K562 (cell line): ENCODE measurements at regions not wholly inside any gene's neighbourhood (a gene's known extent, or its start where the extent isn't known, plus 50 kb on each side); places are given as distances from the start of the nearest gene placed in this dataset.

Experiments used
- ATAC-seq: fragments of 200-7000 bp; cut with Tn5 transposase; 3 replicates; pipeline ENCODE4 v1.9.1; 2020; ENCODE audit warnings: moderate library complexity
- BruUV-seq: library from RNA; stranded (reverse); fragments of 400-500 nt; replicated peaks from 2 replicates; lab custom pipeline; 2021; lab: Mats Ljungman, UMichigan
- CTCF ChIA-PET: fragments of 300-600 bp; formaldehyde crosslinking; extraction: SDS; loops from one replicate; lab custom pipeline; 2021; ENCODE audit warnings: low intra/inter-chr PET ratio; lab: Yijun Ruan, JAX
- POLR2A ChIA-PET: fragments of 300-600, 350-650 bp; sonication (Branson Sonifier 250); formaldehyde crosslinking; extraction: SDS; loops from one replicate; lab custom pipeline; 2021; ENCODE audit warnings: antibody characterized with exemption, inconsistent platforms; lab: Yijun Ruan, JAX
- DNase-seq, 4 experiments: peaks; one replicate each; pipeline versions ENCODE4 v3.0.0 to v3.0.0-alpha.2; 2011 to 2018; ENCODE audit warnings: low spot score in 3 of 4, mixed read lengths in 3 of 4; ENCODE audit errors: extremely low read depth in 1 of 4
- FAIRE-seq: peaks from 2 replicates; lab custom pipeline; 2011; peaks lifted over from hg19 to GRCh38; lab: Jason Lieb, UNC
- H2AFZ ChIP-seq: 2 replicates; pipeline ENCODE4 v1.6.0; 2011; ENCODE audit warnings: low read depth, low read length, control low read depth, inconsistent platforms
- H3K27ac ChIP-seq: fragments of 200-600 bp; 3 replicates; pipeline ENCODE4 v1.8.0; 2011; ENCODE audit warnings: low read depth, mild to moderate bottlenecking, control low read depth, inconsistent platforms, low read length, moderate library complexity, mixed read lengths; ENCODE audit errors: extremely low read depth
- H3K27me3 ChIP-seq, 2 experiments: fragments of 300-600 bp in 1 of 2; 2 replicates in 1 of 2; 3 replicates in 1 of 2; pipeline versions ENCODE4 v1.6.0 to v1.8.0; 2011; ENCODE audit warnings: inconsistent platforms in 2 of 2, low read length in 2 of 2, mild to moderate bottlenecking in 1 of 2, mixed read lengths in 1 of 2, moderate library complexity in 1 of 2; ENCODE audit not compliant: control insufficient read depth in 2 of 2, insufficient read depth in 2 of 2
- H3K36me3 ChIP-seq: fragments of 300-600 bp; 3 replicates; pipeline ENCODE4 v1.8.0; 2011; ENCODE audit warnings: mild to moderate bottlenecking, low read length, inconsistent platforms; ENCODE audit not compliant: control insufficient read depth, insufficient read depth
- H3K4me1 ChIP-seq, 2 experiments: fragments of 200-600 bp in 1 of 2; replicated peaks in 1 of 2; 2 replicates in 1 of 2; 3 replicates in 1 of 2; pipeline versions ENCODE4 v1.5.1 to v1.8.0; 2011; ENCODE audit warnings: inconsistent platforms in 2 of 2, low read length in 2 of 2, mild to moderate bottlenecking in 1 of 2, mixed read lengths in 1 of 2, moderate library complexity in 1 of 2; ENCODE audit not compliant: control insufficient read depth in 2 of 2, insufficient read depth in 2 of 2
- H3K4me2 ChIP-seq: 2 replicates; pipeline ENCODE4 v1.6.1; 2011; ENCODE audit warnings: low read length, control low read depth, inconsistent platforms, mixed read lengths; ENCODE audit not compliant: insufficient read depth
- H3K4me3 ChIP-seq: fragments of 200-600 bp; sonication (generic), shearing (Covaris generic); 2 replicates; pipeline ENCODE4 v1.5.1; 2016; ENCODE audit warnings: control low read depth, inconsistent platforms
- H3K79me2 ChIP-seq: fragments of 200-600 bp; 3 replicates; pipeline ENCODE4 v1.8.0; 2011; ENCODE audit warnings: low read length, inconsistent platforms; ENCODE audit not compliant: control insufficient read depth, insufficient read depth
- H3K9ac ChIP-seq, 2 experiments: 2 replicates each; pipeline versions ENCODE4 v1.6.0 to v1.6.1; 2011; ENCODE audit warnings: low read depth in 2 of 2, low read length in 2 of 2, control low read depth in 1 of 2, inconsistent platforms in 1 of 2, mild to moderate bottlenecking in 1 of 2, mixed read lengths in 1 of 2; ENCODE audit not compliant: insufficient read depth in 1 of 2
- H3K9me1 ChIP-seq: one replicate; pipeline ENCODE4 v1.6.0; 2011; ENCODE audit warnings: inconsistent platforms, mild to moderate bottlenecking, low read length, moderate library complexity; ENCODE audit not compliant: control insufficient read depth, insufficient read depth
- H3K9me3 ChIP-seq: replicated peaks from 2 replicates; pipeline ENCODE4 v1.5.1; 2011; ENCODE audit warnings: low read depth, low read length, inconsistent platforms; ENCODE audit not compliant: control insufficient read depth, insufficient read depth
- H4K20me1 ChIP-seq: replicated peaks from 2 replicates; pipeline ENCODE4 v1.6.1; 2011; ENCODE audit warnings: low read length, inconsistent platforms, mixed read lengths; ENCODE audit not compliant: control insufficient read depth, insufficient read depth
- NRF1 ChIP-seq, 2 experiments: fragments of 450-650 bp; IDR thresholded peaks in 1 of 2; conservative IDR thresholded peaks in 1 of 2; 2 replicates each; pipeline ENCODE4 v1.6.1; 2014; ENCODE audit warnings: mild to moderate bottlenecking in 2 of 2
- SPI1 ChIP-seq: IDR thresholded peaks from 2 replicates; pipeline ENCODE4 v1.6.1; 2011; ENCODE audit warnings: low read depth, low read length, control low read depth, borderline replicate concordance
- ZNF253 ChIP-seq: fragments of 250-450 bp; sonication (Bioruptor Pico); conservative IDR thresholded peaks from 2 replicates; pipeline ENCODE4 v1.6.1; 2021; ENCODE audit warnings: mild to moderate bottlenecking
- WGBS: fragments of 100-300 bp; shearing (Covaris generic); methylation state at CpG from one replicate; pipeline ENCODE4 v1.1.6; 2016; ENCODE audit warnings: low coverage, mixed read lengths; ENCODE audit not compliant: insufficient coverage; ENCODE audit errors: missing lambda C conversion rate; 5-methylcytosine and 5-hydroxymethylcytosine counted together
- in situ Hi-C: fragments of 300-500 bp; cut with MboI; formaldehyde crosslinking; loops from 4 replicates; pipeline ENCODE4 v1.15.0; 2018; ENCODE audit warnings: inconsistent platforms, mixed read lengths
- intact Hi-C: fragments of 100-400 bp; cut with micrococcal nuclease; formaldehyde crosslinking; loops from 2 replicates; pipeline ENCODE4 v1.14.2; 2022
- TF ChIP-seq, protein P1 (sequence below): fragments of 250-450 bp; sonication (Bioruptor Pico); IDR thresholded peaks from 2 replicates; pipeline ENCODE4 v1.5.0; 2021; ENCODE audit warnings: mild to moderate bottlenecking, borderline replicate concordance
- TF ChIP-seq, protein P2 (sequence below): fragments of 450-650 bp; IDR thresholded peaks from 2 replicates; pipeline ENCODE4 v1.6.1; 2017; ENCODE audit warnings: antibody characterized with exemption, mild to moderate bottlenecking

DNA sequence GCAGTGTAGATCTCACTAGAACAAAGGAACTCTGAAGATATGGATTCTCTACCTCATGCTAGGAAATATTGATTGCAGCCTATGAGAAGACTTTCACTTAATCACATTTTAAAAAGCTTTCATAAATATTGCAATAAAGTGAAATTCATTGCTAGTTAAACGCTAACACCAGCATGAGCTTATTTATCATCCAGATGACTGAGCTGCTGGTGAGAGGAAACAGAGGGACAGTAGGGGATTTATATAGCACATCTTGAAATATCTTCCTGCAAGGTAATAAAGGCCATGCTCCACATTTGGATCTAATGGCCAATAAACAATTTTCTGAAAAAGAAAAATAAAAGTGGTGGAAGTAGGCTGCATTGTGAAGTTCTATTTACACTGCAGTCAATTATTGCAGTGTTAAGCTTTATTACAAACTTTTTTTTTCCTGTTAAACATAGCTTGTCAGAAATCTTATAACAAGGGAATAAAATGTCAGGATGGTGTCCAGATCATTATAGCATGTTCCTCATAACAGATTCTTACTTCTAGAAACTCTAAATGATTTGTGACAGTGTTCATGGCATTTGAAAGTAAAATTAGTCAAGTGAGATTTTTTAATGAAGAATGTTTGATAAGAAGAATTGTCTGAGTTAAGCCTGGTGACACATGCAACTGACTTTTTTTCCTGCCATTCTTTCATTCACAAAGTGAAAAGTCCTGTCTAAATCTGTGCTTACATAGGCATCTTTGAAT lies 342.6 kb downstream of the DMAC1 start:
- intact Hi-C loops (no loop called here), in situ Hi-C loops (no loop called here)
- FAIRE-seq: no peak
- no TSS peak for BruUV-seq
- no peaks in the 10 kb centered on the region for H3K27me3 ChIP-seq
- H3K4me1 ChIP-seq: no peaks in the 10 kb centered on the region
- H3K36me3 ChIP-seq: no peaks in the 10 kb centered on the region
- H3K9me3 ChIP-seq: no peaks in the 10 kb centered on the region
- no peak for DNase-seq
- no peak overlapping the region for H3K9ac ChIP-seq
- no peaks in the 10 kb centered on the region for H4K20me1 ChIP-seq
- no peak overlapping the region for H3K4me2 ChIP-seq
- 0% methylated on average over 1 of the region's 1 CpG for WGBS
- ATAC-seq: no peak
- POLR2A ChIA-PET: no interaction called here
- H3K27ac ChIP-seq: no peak overlapping the region
- no peak overlapping the region for H2AFZ ChIP-seq
- H3K4me3 ChIP-seq: no peak overlapping the region
- CTCF ChIA-PET: no interaction called here
- TF ChIP-seq SPI1 (no peak), NRF1 (conservative IDR thresholded peaks at IDR 0.05 in 1 of 2, IDR thresholded peaks at IDR 0.05 in 1 of 2) (no peak), ZNF253 (CRISPR knock-in tag) (no peak)
- TF ChIP-seq, protein P1, sequence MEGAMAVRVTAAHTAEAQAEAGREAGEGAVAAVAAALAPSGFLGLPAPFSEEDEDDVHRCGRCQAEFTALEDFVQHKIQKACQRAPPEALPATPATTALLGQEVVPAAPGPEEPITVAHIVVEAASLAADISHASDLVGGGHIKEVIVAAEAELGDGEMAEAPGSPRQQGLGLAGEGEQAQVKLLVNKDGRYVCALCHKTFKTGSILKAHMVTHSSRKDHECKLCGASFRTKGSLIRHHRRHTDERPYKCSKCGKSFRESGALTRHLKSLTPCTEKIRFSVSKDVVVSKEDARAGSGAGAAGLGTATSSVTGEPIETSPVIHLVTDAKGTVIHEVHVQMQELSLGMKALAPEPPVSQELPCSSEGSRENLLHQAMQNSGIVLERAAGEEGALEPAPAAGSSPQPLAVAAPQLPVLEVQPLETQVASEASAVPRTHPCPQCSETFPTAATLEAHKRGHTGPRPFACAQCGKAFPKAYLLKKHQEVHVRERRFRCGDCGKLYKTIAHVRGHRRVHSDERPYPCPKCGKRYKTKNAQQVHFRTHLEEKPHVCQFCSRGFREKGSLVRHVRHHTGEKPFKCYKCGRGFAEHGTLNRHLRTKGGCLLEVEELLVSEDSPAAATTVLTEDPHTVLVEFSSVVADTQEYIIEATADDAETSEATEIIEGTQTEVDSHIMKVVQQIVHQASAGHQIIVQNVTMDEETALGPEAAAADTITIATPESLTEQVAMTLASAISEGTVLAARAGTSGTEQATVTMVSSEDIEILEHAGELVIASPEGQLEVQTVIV: no peak
- TF ChIP-seq, protein P2, sequence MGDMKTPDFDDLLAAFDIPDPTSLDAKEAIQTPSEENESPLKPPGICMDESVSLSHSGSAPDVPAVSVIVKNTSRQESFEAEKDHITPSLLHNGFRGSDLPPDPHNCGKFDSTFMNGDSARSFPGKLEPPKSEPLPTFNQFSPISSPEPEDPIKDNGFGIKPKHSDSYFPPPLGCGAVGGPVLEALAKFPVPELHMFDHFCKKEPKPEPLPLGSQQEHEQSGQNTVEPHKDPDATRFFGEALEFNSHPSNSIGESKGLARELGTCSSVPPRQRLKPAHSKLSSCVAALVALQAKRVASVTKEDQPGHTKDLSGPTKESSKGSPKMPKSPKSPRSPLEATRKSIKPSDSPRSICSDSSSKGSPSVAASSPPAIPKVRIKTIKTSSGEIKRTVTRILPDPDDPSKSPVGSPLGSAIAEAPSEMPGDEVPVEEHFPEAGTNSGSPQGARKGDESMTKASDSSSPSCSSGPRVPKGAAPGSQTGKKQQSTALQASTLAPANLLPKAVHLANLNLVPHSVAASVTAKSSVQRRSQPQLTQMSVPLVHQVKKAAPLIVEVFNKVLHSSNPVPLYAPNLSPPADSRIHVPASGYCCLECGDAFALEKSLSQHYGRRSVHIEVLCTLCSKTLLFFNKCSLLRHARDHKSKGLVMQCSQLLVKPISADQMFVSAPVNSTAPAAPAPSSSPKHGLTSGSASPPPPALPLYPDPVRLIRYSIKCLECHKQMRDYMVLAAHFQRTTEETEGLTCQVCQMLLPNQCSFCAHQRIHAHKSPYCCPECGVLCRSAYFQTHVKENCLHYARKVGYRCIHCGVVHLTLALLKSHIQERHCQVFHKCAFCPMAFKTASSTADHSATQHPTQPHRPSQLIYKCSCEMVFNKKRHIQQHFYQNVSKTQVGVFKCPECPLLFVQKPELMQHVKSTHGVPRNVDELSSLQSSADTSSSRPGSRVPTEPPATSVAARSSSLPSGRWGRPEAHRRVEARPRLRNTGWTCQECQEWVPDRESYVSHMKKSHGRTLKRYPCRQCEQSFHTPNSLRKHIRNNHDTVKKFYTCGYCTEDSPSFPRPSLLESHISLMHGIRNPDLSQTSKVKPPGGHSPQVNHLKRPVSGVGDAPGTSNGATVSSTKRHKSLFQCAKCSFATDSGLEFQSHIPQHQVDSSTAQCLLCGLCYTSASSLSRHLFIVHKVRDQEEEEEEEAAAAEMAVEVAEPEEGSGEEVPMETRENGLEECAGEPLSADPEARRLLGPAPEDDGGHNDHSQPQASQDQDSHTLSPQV: no peak
- no peaks in the 10 kb centered on the region for H3K9me1 ChIP-seq
- H3K79me2 ChIP-seq: no peaks in the 10 kb centered on the region
